ENCODE measurements at regions not wholly inside any gene's neighbourhood (a gene's known extent, or its start where the extent isn't known, plus 50 kb on each side); places are given as distances from the start of the nearest gene placed in this dataset.
A peak's percentile ranks its signal among the peaks of the same experiment; 100 is the strongest.

DNA sequence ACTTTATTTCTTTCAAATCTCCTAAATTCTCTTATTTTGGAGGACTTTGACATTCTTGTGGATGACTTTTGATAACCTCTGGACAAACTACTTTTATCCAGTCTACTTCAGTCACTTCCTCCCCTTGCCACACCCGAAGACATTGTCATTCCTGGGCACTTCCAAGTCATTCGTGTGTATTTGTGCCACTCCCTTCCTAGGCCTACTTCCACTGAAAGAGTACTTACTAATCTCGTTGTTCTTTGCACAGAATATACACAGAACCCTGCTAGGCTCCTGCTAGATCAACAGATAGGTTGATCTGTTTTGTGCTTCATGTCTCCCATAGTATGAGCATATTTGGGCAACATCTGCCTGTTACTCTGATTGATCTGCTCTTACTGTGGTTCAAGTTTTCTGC lies 355.4 kb downstream of the HGF start:
- peaks cover 6% of the 10 kb centered on the region; the same call in 1 of the 2 replicates for H3K4me1 ChIP-seq
- no TSS peak for BruUV-seq (replicated peaks)
- no peaks in the 10 kb centered on the region for H3K36me3 ChIP-seq (ENCODE audit: control insufficient read depth, insufficient read depth, low read length)
- intact Hi-C loops (cut with micrococcal nuclease; ENCODE audit: unreplicated experiment), result no loop called here
- H3K27me3 ChIP-seq (replicated peaks; ENCODE audit: control insufficient read depth, insufficient read depth, low read length), result no peaks in the 10 kb centered on the region
- peak overlapping the region; percentile 24 for H3K27ac Mint-ChIP-seq (ENCODE audit: unreplicated experiment)
- H3K4me3 Mint-ChIP-seq (ENCODE audit: unreplicated experiment), result no peak overlapping the region
- CTCF ChIA-PET, result no interaction called here
- POLR2A ChIA-PET, result no interaction called here
- H3K27me3 Mint-ChIP-seq (ENCODE audit: insufficient read depth, unreplicated experiment), result no peaks in the 10 kb centered on the region
- DNase-seq, result no peak
- no peak overlapping the region for H3K4me3 ChIP-seq (ENCODE audit: low read depth, low read length)
- peaks cover 31% of the 10 kb centered on the region for H3K4me1 Mint-ChIP-seq (ENCODE audit: low read depth, unreplicated experiment)
- H3K9me3 Mint-ChIP-seq (ENCODE audit: unreplicated experiment), result no peaks in the 10 kb centered on the region
- TF ChIP-seq, protein P1, sequence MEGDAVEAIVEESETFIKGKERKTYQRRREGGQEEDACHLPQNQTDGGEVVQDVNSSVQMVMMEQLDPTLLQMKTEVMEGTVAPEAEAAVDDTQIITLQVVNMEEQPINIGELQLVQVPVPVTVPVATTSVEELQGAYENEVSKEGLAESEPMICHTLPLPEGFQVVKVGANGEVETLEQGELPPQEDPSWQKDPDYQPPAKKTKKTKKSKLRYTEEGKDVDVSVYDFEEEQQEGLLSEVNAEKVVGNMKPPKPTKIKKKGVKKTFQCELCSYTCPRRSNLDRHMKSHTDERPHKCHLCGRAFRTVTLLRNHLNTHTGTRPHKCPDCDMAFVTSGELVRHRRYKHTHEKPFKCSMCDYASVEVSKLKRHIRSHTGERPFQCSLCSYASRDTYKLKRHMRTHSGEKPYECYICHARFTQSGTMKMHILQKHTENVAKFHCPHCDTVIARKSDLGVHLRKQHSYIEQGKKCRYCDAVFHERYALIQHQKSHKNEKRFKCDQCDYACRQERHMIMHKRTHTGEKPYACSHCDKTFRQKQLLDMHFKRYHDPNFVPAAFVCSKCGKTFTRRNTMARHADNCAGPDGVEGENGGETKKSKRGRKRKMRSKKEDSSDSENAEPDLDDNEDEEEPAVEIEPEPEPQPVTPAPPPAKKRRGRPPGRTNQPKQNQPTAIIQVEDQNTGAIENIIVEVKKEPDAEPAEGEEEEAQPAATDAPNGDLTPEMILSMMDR (IDR thresholded peaks at IDR 0.05; ENCODE audit: insufficient read depth in 1 of 2, low read depth in 1 of 2, low read length in 1 of 2, severe bottlenecking in 1 of 2, unreplicated experiment in 1 of 2), result no peak
- no peaks in the 10 kb centered on the region for H3K36me3 Mint-ChIP-seq (ENCODE audit: insufficient read depth, unreplicated experiment)
- no peaks in the 10 kb centered on the region for H3K9me3 ChIP-seq

DNA sequence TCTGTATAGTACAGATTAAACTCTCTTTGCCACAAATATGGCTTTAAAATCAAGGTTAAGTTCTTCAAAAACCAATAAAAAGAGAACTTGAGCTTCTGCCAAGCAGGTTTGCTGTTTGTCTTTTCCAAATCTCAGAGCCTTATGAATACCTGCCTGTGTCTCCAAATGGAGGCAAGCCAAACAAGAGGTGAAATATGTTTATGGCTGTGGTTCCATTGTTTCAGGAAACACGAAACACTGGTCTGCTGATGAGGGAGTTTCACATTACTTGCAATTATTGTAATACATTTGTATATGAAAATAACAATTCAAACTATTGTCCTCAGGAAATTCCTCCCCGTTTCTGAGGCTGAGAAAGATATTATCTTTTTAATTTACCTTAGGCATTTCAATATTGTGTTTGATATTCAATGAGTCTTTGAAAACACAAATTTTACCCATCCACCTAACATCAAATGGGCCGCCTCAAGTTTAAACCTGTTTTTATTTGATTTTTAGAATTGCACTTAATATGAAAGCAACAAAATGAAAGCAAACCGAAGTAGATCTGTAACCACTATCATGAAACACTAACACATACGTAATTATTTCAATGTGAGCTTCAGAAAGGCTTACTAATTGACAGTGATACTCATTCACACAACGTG lies 359.3 kb downstream of the HGF start:
- BruUV-seq (replicated peaks), result no TSS peak
- H3K36me3 ChIP-seq (ENCODE audit: control insufficient read depth, insufficient read depth, low read length), result no peaks in the 10 kb centered on the region
- ChIA-PET CTCF (no interaction called here), POLR2A (no interaction called here)
- peaks cover under 1% of the 10 kb centered on the region for H3K9me3 Mint-ChIP-seq (ENCODE audit: unreplicated experiment)
- H3K9me3 ChIP-seq, result no peaks in the 10 kb centered on the region
- peaks cover 16% of the 10 kb centered on the region for H3K4me1 Mint-ChIP-seq (ENCODE audit: low read depth, unreplicated experiment)
- no peak for DNase-seq
- intact Hi-C loops (cut with micrococcal nuclease; ENCODE audit: unreplicated experiment), result no loop called here
- H3K4me3 ChIP-seq (ENCODE audit: low read depth, low read length), result no peak overlapping the region
- no peaks in the 10 kb centered on the region for H3K27me3 Mint-ChIP-seq (ENCODE audit: insufficient read depth, unreplicated experiment)
- no peaks in the 10 kb centered on the region for H3K27me3 ChIP-seq (replicated peaks; ENCODE audit: control insufficient read depth, insufficient read depth, low read length)
- H3K27ac Mint-ChIP-seq (ENCODE audit: unreplicated experiment), result no peak overlapping the region
- TF ChIP-seq, protein P1 (IDR thresholded peaks at IDR 0.05; ENCODE audit: insufficient read depth in 1 of 2, low read depth in 1 of 2, low read length in 1 of 2, severe bottlenecking in 1 of 2, unreplicated experiment in 1 of 2), result no peak
- H3K4me1 ChIP-seq, result peaks cover 6% of the 10 kb centered on the region; the same call in 1 of the 2 replicates
- no peak overlapping the region for H3K4me3 Mint-ChIP-seq (ENCODE audit: unreplicated experiment)
- no peaks in the 10 kb centered on the region for H3K36me3 Mint-ChIP-seq (ENCODE audit: insufficient read depth, unreplicated experiment)

DNA sequence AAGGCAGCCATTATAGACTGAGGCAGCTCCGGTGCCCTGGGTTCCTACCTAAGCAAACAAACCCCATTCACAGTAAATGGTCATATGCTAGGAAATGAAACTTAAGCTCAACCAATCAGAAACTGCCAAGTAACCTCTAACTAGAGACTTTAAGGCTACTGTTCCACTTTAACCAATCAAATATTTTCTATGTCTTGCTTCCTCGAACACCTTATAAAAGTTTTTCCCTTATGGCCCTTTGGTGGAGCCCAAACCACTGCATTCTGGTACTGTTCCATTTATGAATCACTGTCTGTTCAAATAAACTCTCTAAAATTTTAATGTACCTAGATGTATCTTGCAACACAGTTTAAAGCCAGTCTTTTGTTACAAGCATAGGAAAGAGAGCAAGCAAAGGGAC lies 361.1 kb downstream of the HGF start:
- H3K27me3 Mint-ChIP-seq (ENCODE audit: insufficient read depth, unreplicated experiment), result no peaks in the 10 kb centered on the region
- Histone ChIP-seq H3K9me3 (no peaks in the 10 kb centered on the region), H3K4me1 (no peaks in the 10 kb centered on the region), H3K27me3 (replicated peaks; ENCODE audit: control insufficient read depth, insufficient read depth, low read length) (no peaks in the 10 kb centered on the region), H3K4me3 (ENCODE audit: low read depth, low read length) (no peak overlapping the region), H3K36me3 (ENCODE audit: control insufficient read depth, insufficient read depth, low read length) (no peaks in the 10 kb centered on the region)
- peaks cover 10% of the 10 kb centered on the region for H3K9me3 Mint-ChIP-seq (ENCODE audit: unreplicated experiment)
- ChIA-PET POLR2A (no interaction called here), CTCF (no interaction called here)
- intact Hi-C loops (cut with micrococcal nuclease; ENCODE audit: unreplicated experiment), result no loop called here
- peaks cover 8% of the 10 kb centered on the region for H3K4me1 Mint-ChIP-seq (ENCODE audit: low read depth, unreplicated experiment)
- DNase-seq, result no peak
- no peak overlapping the region for H3K27ac Mint-ChIP-seq (ENCODE audit: unreplicated experiment)
- TF ChIP-seq, protein P1 (IDR thresholded peaks at IDR 0.05; ENCODE audit: insufficient read depth in 1 of 2, low read depth in 1 of 2, low read length in 1 of 2, severe bottlenecking in 1 of 2, unreplicated experiment in 1 of 2), result no peak
- H3K36me3 Mint-ChIP-seq (ENCODE audit: insufficient read depth, unreplicated experiment), result no peaks in the 10 kb centered on the region
- H3K4me3 Mint-ChIP-seq (ENCODE audit: unreplicated experiment), result no peak overlapping the region
- no TSS peak for BruUV-seq (replicated peaks)
